Breast epithelium (tissue), 3 donors: ENCODE measurements at regions not wholly inside any gene's neighbourhood (a gene's known extent, or its start where the extent isn't known, plus 50 kb on each side); places are given as distances from the start of the nearest gene placed in this dataset.

Source experiments
- CTCF ChIP-seq, 3 donors: fragments of 450-650 bp; IDR thresholded peaks; one replicate each; pipeline ENCODE4 v1.5.1; 2016 to 2017; ENCODE audit warnings: antibody characterized with exemption in 3 of 3, mild to moderate bottlenecking in 3 of 3, moderate library complexity in 3 of 3
- POLR2A ChIP-seq: fragments of 450-650 bp; IDR thresholded peaks from one replicate; pipeline ENCODE4 v1.6.1; 2016; ENCODE audit warnings: antibody characterized with exemption, mild to moderate bottlenecking, moderate library complexity
- POLR2AphosphoS5 ChIP-seq, 3 donors: sonication (generic); formaldehyde crosslinking; IDR thresholded peaks; one replicate each; pipeline ENCODE4 v1.6.1; 2017; ENCODE audit warnings: antibody characterized with exemption in 3 of 3

DNA sequence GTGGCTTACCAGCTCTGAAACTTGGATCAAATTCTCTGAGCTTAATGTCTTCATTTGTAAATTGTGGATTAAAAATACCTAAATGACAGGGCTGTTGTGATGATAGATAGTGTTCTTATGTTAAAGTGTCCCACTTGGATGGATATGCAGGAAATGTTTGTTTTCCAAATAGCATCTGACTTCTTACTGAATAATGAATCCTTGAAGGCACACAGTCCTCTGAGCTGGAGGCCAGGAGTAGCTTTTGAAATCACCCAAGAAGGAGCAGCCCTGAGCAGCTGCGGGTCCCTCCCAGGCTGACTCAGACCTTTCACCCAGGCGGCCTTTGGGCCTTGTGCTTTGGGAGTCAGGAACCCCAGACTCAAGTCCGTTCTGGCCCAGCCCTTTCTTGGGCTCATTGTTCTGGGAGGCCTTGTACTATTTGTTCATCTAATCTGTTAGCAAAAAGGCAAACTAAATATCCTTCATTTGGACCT is 173.0 kb upstream of the GATA6 start:
- TF ChIP-seq POLR2A (no peak), CTCF (IDR thresholded peaks at IDR 0.05) (no peak), POLR2AphosphoS5 (IDR thresholded peaks at IDR 0.05) (no peak)
